Activated naive CD8-positive, alpha-beta T cell (primary cell): ENCODE measurements at regions not wholly inside any gene's neighbourhood (a gene's known extent, or its start where the extent isn't known, plus 50 kb on each side); places are given as distances from the start of the nearest gene placed in this dataset.

Experiments
- H3K27ac Mint-ChIP-seq: one replicate; pipeline ENCODE4 v1.8.0; 2021; ENCODE audit warnings: mixed read lengths
- H3K27me3 Mint-ChIP-seq: one replicate; pipeline ENCODE4 v1.8.0; 2021; ENCODE audit warnings: mixed read lengths
- H3K36me3 Mint-ChIP-seq: one replicate; pipeline ENCODE4 v1.8.0; 2021; ENCODE audit warnings: mixed read lengths
- H3K4me1 Mint-ChIP-seq: one replicate; pipeline ENCODE4 v1.8.0; 2021; ENCODE audit warnings: low read depth, mixed read lengths
- H3K4me3 Mint-ChIP-seq: one replicate; pipeline ENCODE4 v1.8.0; 2021; ENCODE audit warnings: mild to moderate bottlenecking, mixed read lengths
- H3K9me3 Mint-ChIP-seq: one replicate; pipeline ENCODE4 v1.8.0; 2021; ENCODE audit warnings: low read depth, mixed read lengths

- H3K27ac Mint-ChIP-seq: no peak overlapping the region
- peaks cover 5% of the 10 kb centered on the region for H3K36me3 Mint-ChIP-seq
- H3K27me3 Mint-ChIP-seq: no peaks in the 10 kb centered on the region
- H3K9me3 Mint-ChIP-seq: no peaks in the 10 kb centered on the region
- H3K4me1 Mint-ChIP-seq: peaks cover 19% of the 10 kb centered on the region
- no peak overlapping the region for H3K4me3 Mint-ChIP-seq
Measured at GRCh38 chr11:45087086-45087899, 59.1 kb upstream of the PRDM11 start.

DNA sequence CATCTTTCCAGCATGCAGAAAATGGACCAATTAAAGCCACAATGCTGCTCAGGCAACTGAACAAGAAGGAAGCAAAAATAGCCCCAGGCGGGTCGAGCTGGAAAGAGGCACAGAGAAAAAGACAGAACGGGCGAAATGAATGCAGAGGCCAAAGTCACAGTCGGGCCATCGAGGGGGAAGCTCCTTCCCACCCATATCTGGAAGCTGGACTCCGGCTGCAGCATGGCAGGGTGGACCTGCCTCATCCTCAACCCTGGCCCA lies 58.6 kb upstream of the PRDM11 start:
- Mint-ChIP-seq H3K4me1 (peaks cover 14% of the 10 kb centered on the region), H3K27me3 (no peaks in the 10 kb centered on the region), H3K27ac (no peak overlapping the region), H3K36me3 (peaks cover 2% of the 10 kb centered on the region), H3K4me3 (no peak overlapping the region), H3K9me3 (no peaks in the 10 kb centered on the region)

- Mint-ChIP-seq H3K36me3 (no peaks in the 10 kb centered on the region), H3K9me3 (no peaks in the 10 kb centered on the region), H3K4me3 (no peak overlapping the region), H3K27me3 (no peaks in the 10 kb centered on the region), H3K27ac (no peak overlapping the region), H3K4me1 (peaks cover 16% of the 10 kb centered on the region)
Measured at GRCh38 chr11:45089251-45089650, 57.2 kb upstream of the PRDM11 start.

DNA sequence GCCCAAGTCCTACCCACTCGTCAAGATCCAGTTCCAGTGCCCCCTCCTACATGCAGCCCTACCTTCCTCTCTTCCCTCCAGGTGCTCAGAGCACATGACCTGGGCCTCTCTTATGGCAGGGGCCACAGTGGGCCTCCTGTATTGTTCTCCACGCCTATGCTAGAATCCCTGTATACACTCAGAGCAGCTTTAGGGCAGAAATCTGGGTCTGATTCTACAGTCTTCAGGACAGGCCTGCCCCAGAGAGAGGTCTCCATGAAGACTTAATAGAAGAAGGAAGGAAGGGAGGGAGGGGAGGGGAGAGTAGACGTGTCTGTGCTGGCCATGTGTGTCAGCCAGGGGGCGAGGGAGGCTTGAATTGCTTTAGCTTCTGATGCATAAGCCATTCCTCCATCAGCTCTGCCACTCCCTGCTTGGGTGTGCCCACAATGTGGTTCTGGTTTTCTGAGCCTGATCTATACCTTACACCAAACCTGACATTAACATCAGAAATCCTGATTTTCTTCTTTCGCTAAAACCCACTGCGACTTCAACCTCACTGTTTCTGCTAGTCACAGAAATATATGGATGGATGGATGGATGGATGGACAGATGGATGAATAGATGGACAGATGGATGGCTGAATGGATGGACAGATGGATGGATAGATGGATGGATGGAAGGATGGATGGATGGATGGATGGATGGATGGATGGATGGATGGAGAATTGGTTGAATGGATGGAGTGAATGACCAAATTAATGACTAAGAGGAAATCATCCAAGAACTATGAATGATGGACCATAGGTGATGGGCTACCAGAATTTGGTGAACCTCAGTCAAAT lies 56.6 kb upstream of the PRDM11 start:
- Mint-ChIP-seq H3K9me3 (no peaks in the 10 kb centered on the region), H3K4me3 (no peak overlapping the region), H3K27ac (no peak overlapping the region), H3K36me3 (no peaks in the 10 kb centered on the region), H3K27me3 (no peaks in the 10 kb centered on the region), H3K4me1 (peaks cover 16% of the 10 kb centered on the region)

DNA sequence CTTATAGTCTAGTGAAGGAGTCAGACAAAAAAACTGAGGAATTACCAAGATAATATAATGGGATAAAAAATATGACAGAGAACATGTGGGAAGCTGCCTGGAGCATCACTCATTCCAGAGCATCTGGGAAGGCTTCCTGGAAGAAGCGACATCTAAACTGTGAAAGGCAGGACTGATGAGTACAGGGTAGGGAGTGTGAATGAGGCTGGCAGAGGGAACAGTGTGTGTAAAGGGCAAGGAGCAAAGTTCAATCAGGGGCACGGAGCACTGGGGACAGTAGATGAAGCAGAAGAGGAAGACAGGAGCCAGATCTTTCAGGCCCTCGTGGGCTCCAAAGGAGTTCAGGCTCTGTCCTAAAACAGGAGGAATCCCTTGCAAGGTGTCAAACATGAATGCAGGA lies 55.8 kb upstream of the PRDM11 start:
- no peaks in the 10 kb centered on the region for H3K27me3 Mint-ChIP-seq
- no peak overlapping the region for H3K27ac Mint-ChIP-seq
- no peaks in the 10 kb centered on the region for H3K9me3 Mint-ChIP-seq
- no peak overlapping the region for H3K4me3 Mint-ChIP-seq
- peaks cover 16% of the 10 kb centered on the region for H3K4me1 Mint-ChIP-seq
- H3K36me3 Mint-ChIP-seq: no peaks in the 10 kb centered on the region

DNA sequence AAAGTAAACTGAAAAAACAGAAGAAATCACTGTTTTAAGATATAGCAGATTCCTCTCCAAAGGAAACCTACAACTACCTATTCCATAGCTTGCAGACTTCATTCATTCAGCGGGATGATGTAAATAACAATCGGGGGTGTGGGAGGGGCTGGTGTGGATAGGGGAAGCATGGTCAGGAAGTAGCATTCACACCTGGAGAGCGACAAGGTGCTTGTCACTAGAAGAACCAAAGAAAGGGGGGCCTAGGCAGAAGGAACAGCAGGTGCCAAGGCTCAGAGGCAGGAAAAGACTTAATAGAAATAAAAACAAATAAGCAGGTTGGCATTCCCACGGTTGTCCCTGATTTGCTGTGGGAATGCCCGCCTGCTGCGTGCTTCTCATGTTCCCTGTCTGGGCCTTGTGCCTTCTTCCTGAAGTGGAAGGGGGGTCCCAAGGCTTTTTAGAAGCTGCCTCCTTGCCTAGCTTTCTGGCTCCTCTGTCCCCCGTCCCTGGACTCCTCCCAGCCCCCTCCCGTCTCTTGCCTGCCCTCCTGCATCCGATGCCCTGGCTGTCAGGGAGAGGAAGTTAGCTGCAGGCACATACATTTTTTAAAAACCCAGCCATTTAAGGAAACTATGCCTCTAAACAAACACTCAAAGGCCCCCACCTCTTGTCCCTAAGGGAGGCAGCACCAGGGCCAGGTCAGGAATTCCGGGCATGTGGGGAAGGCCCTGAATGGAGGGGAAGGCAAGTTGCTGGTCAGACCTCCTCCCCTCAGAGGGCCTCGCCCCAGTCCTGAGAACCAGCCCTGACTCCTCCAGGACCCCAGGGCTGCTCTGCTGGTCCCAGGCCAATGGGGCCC lies 54.7 kb upstream of the PRDM11 start:
- no peak overlapping the region for H3K27ac Mint-ChIP-seq
- no peak overlapping the region for H3K4me3 Mint-ChIP-seq
- H3K9me3 Mint-ChIP-seq: no peaks in the 10 kb centered on the region
- H3K4me1 Mint-ChIP-seq: peaks cover 16% of the 10 kb centered on the region
- H3K36me3 Mint-ChIP-seq: no peaks in the 10 kb centered on the region
- peaks cover 2% of the 10 kb centered on the region for H3K27me3 Mint-ChIP-seq

DNA sequence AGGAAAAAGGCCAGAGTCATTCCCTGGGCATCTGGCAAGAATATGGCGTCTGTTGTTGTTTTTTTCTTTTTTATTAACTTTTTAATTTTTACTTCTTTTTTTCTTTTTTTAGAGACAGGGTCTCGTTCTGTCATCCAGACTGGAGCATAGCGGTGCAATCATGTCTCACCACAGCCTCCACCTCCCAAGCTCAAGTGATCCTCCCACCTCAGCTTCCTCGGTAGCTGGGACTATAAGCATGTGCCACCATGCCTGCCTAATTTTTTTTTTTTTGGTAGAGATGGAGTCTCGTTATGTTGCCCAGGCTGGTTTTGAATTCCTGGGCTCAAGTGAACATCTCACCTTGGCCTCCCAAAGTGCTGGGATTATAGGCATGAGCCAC lies 54.0 kb upstream of the PRDM11 start:
- Mint-ChIP-seq H3K27ac (no peak overlapping the region), H3K4me3 (no peak overlapping the region), H3K27me3 (peaks cover 2% of the 10 kb centered on the region), H3K4me1 (peaks cover 16% of the 10 kb centered on the region), H3K9me3 (no peaks in the 10 kb centered on the region), H3K36me3 (no peaks in the 10 kb centered on the region)

DNA sequence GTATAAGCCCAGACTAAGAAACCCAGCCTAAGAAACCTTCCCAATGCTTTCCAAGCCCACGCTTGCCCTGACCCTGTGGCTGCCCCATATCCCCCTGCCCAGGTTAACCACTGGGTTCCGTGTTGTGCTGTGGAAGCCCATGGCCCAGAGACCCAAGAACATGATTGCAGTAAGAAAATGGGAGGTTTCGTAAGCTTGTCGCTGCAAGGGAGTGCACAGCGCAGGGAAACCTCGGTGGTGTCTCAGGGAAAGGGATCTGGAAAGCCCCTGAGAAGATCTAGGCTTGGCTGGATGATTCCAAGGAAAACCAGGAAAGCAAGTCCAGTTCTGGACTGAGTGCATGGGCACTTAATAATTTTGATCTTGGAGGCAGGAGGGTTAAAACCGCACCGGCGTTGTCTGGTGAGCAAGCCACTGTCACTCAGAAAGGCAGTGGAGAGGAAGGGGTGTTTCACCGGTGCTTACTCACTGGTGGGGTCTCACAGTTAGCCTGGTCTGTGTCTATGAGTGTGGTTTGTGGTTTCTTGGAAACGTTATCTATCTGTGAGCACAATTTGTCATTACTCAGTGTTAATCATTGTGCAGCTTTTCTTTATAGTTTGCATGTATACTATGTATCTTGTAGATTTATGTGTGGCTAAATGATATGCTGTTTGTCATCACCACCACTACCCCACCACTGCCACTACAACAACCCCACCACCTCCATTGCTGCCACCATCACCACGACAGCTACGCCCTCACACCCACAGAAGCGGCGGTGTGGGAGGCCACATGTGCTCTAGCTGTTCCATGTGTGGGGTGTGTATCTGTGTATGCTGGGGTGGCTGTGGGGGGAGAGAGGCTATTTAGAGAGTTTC lies 53.3 kb upstream of the PRDM11 start:
- H3K4me1 Mint-ChIP-seq: peaks cover 16% of the 10 kb centered on the region
- no peaks in the 10 kb centered on the region for H3K36me3 Mint-ChIP-seq
- H3K27me3 Mint-ChIP-seq: peaks cover 2% of the 10 kb centered on the region
- no peak overlapping the region for H3K4me3 Mint-ChIP-seq
- peak overlapping the region; percentile 24 for H3K27ac Mint-ChIP-seq
- H3K9me3 Mint-ChIP-seq: no peaks in the 10 kb centered on the region

- Mint-ChIP-seq H3K4me1 (peaks cover 16% of the 10 kb centered on the region), H3K9me3 (no peaks in the 10 kb centered on the region), H3K4me3 (no peak overlapping the region), H3K27me3 (peaks cover 7% of the 10 kb centered on the region), H3K27ac (peak overlapping the region; percentile 24), H3K36me3 (no peaks in the 10 kb centered on the region)
Measured at GRCh38 chr11:45093761-45094455, 52.5 kb upstream of the PRDM11 start.

GRCh38 chr11:45094958-45095690 lies 51.3 kb upstream of the PRDM11 start:
- H3K4me3 Mint-ChIP-seq: no peak overlapping the region
- no peak overlapping the region for H3K27ac Mint-ChIP-seq
- H3K9me3 Mint-ChIP-seq: no peaks in the 10 kb centered on the region

DNA sequence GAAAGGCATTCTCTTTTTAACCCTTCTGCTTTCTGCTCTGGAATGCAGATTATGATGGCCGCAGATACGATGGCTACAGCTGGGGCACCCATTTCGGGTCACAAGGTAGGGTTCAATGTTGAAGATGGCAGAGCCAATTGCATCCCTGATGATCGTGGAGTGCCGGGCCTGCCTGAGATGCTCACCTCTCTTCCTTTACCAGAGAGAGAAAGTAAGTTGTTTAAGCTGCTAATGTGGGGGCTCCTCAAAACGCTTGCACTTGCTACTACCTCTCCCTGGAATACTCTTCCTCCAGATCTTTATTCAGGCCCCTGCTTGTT lies 50.8 kb upstream of the PRDM11 start:
- H3K4me1 Mint-ChIP-seq: peaks cover 16% of the 10 kb centered on the region
- no peak overlapping the region for H3K27ac Mint-ChIP-seq
- no peaks in the 10 kb centered on the region for H3K9me3 Mint-ChIP-seq
- no peaks in the 10 kb centered on the region for H3K36me3 Mint-ChIP-seq
- H3K27me3 Mint-ChIP-seq: peaks cover 7% of the 10 kb centered on the region
- no peak overlapping the region for H3K4me3 Mint-ChIP-seq

More at GRCh38 chr11:45094958-45095690, 51.3 kb upstream of the PRDM11 start:
- Mint-ChIP-seq H3K36me3 (no peaks in the 10 kb centered on the region), H3K27me3 (peaks cover 7% of the 10 kb centered on the region), H3K4me1 (peaks cover 16% of the 10 kb centered on the region)

- Mint-ChIP-seq H3K27ac (no peak overlapping the region), H3K27me3 (peaks cover 7% of the 10 kb centered on the region), H3K4me1 (peaks cover 19% of the 10 kb centered on the region)
Measured at GRCh38 chr11:45096636-45097035, 49.8 kb upstream of the PRDM11 start.

More at GRCh38 chr11:45096636-45097035, 49.8 kb upstream of the PRDM11 start:
- Mint-ChIP-seq H3K4me3 (no peak overlapping the region), H3K36me3 (no peaks in the 10 kb centered on the region), H3K9me3 (no peaks in the 10 kb centered on the region)
